ENCODE measurements at regions not wholly inside any gene's neighbourhood (a gene's known extent, or its start where the extent isn't known, plus 50 kb on each side); places are given as distances from the start of the nearest gene placed in this dataset.
A peak's percentile ranks its signal among the peaks of the same experiment; 100 is the strongest.

- no peak for DNase-seq (ENCODE audit: low spot score)
- TF ChIP-seq CTCF (IDR thresholded peaks at IDR 0.05) = peak; percentile 87
- Mint-ChIP-seq H3K27ac (ENCODE audit: unreplicated experiment) (no peak overlapping the region), H3K36me3 (ENCODE audit: low read depth) (no peaks in the 10 kb centered on the region), H3K4me1 (ENCODE audit: low read depth) (peaks cover 3% of the 10 kb centered on the region), H3K27me3 (ENCODE audit: low read depth) (peaks cover 13% of the 10 kb centered on the region), H3K4me3 (ENCODE audit: unreplicated experiment) (no peak overlapping the region), H3K9me3 (ENCODE audit: low read depth) (no peaks in the 10 kb centered on the region)
These were observed 678.8 kb downstream of the KCNJ3 start for GRCh38 chr2:155377266-155377680.

- Mint-ChIP-seq H3K4me1 (ENCODE audit: low read depth) (no peaks in the 10 kb centered on the region), H3K36me3 (ENCODE audit: low read depth) (no peaks in the 10 kb centered on the region), H3K27ac (ENCODE audit: unreplicated experiment) (no peak overlapping the region), H3K27me3 (ENCODE audit: low read depth) (peaks cover 16% of the 10 kb centered on the region), H3K9me3 (ENCODE audit: low read depth) (no peaks in the 10 kb centered on the region), H3K4me3 (ENCODE audit: unreplicated experiment) (no peak overlapping the region)
- TF ChIP-seq CTCF (IDR thresholded peaks at IDR 0.05) = peak; percentile 80
- no peak for DNase-seq (ENCODE audit: low spot score)
These were observed 674.5 kb downstream of the KCNJ3 start for GRCh38 chr2:155372969-155373368.

- no peak overlapping the region for H3K4me3 Mint-ChIP-seq (ENCODE audit: unreplicated experiment)
- no peak overlapping the region for H3K27ac Mint-ChIP-seq (ENCODE audit: unreplicated experiment)
- H3K9me3 Mint-ChIP-seq (ENCODE audit: low read depth) = no peaks in the 10 kb centered on the region
- H3K27me3 Mint-ChIP-seq (ENCODE audit: low read depth) = peaks cover 14% of the 10 kb centered on the region
- H3K36me3 Mint-ChIP-seq (ENCODE audit: low read depth) = no peaks in the 10 kb centered on the region
- H3K4me1 Mint-ChIP-seq (ENCODE audit: low read depth) = no peaks in the 10 kb centered on the region
- DNase-seq (ENCODE audit: low spot score) = no peak
- TF ChIP-seq CTCF (IDR thresholded peaks at IDR 0.05) = peak; percentile 81
These were observed 670.4 kb downstream of the KCNJ3 start for GRCh38 chr2:155368934-155369333.

GRCh38 chr2:155364766-155365165 is 666.3 kb downstream of the KCNJ3 start:
- Mint-ChIP-seq H3K27me3 (ENCODE audit: low read depth) (peaks cover 2% of the 10 kb centered on the region), H3K4me3 (ENCODE audit: unreplicated experiment) (no peak overlapping the region), H3K27ac (ENCODE audit: unreplicated experiment) (no peak overlapping the region), H3K9me3 (ENCODE audit: low read depth) (no peaks in the 10 kb centered on the region), H3K36me3 (ENCODE audit: low read depth) (no peaks in the 10 kb centered on the region), H3K4me1 (ENCODE audit: low read depth) (no peaks in the 10 kb centered on the region)
- no peak for TF ChIP-seq CTCF (IDR thresholded peaks at IDR 0.05)
- DNase-seq (ENCODE audit: low spot score) = no peak

GRCh38 chr2:155363349-155363888 is 664.9 kb downstream of the KCNJ3 start:
- no peak for DNase-seq (ENCODE audit: low spot score)
- Mint-ChIP-seq H3K27ac (ENCODE audit: unreplicated experiment) (no peak overlapping the region), H3K27me3 (ENCODE audit: low read depth) (peaks cover 2% of the 10 kb centered on the region), H3K4me1 (ENCODE audit: low read depth) (no peaks in the 10 kb centered on the region), H3K36me3 (ENCODE audit: low read depth) (no peaks in the 10 kb centered on the region), H3K9me3 (ENCODE audit: low read depth) (peaks cover 7% of the 10 kb centered on the region), H3K4me3 (ENCODE audit: unreplicated experiment) (no peak overlapping the region)
- TF ChIP-seq CTCF (IDR thresholded peaks at IDR 0.05) = no peak

All from chondrocyte (in vitro differentiated cells).